Stomach (tissue), 4 donors: ENCODE measurements at regions not wholly inside any gene's neighbourhood (a gene's known extent, or its start where the extent isn't known, plus 50 kb on each side); places are given as distances from the start of the nearest gene placed in this dataset.

Source experiments
- CTCF ChIP-seq, 7 experiments: fragments of 450-650 bp in 4 of 7; fragments of 200-600 bp in 3 of 7; sonication (generic) in 3 of 7; IDR thresholded peaks; one replicate each; pipeline ENCODE4 v1.5.1; 2016 to 2019; ENCODE audit warnings: antibody characterized with exemption in 7 of 7, control low read depth in 2 of 7, mild to moderate bottlenecking in 1 of 7
- EP300 ChIP-seq: sonication (generic); formaldehyde crosslinking; IDR thresholded peaks from one replicate; pipeline ENCODE4 v1.6.1; 2017; ENCODE audit warnings: antibody characterized with exemption
- POLR2A ChIP-seq, 4 donors: fragments of 450-650 bp; IDR thresholded peaks; one replicate each; pipeline ENCODE4 v1.6.1; 2016; ENCODE audit warnings: antibody characterized with exemption in 4 of 4, control low read depth in 2 of 4, mild to moderate bottlenecking in 1 of 4, moderate library complexity in 1 of 4
- POLR2AphosphoS5 ChIP-seq, 3 donors: sonication (generic); formaldehyde crosslinking; IDR thresholded peaks; one replicate each; pipeline ENCODE4 v1.6.1; 2016; ENCODE audit warnings: antibody characterized with exemption in 3 of 3

GRCh38 chr5:3185488-3185887, 410.1 kb upstream of the IRX1 start:
- no peak for TF ChIP-seq CTCF (IDR thresholded peaks at IDR 0.05)
- TF ChIP-seq POLR2A (IDR thresholded peaks at IDR 0.05) = no peak
- no peak for TF ChIP-seq POLR2AphosphoS5 (IDR thresholded peaks at IDR 0.05)
- no peak for TF ChIP-seq EP300
